Spleen (tissue), 11 donors: ENCODE measurements at regions not wholly inside any gene's neighbourhood (a gene's known extent, or its start where the extent isn't known, plus 50 kb on each side); places are given as distances from the start of the nearest gene placed in this dataset.

Experiments used
- DNase-seq: peaks from one replicate; pipeline ENCODE4 v3.0.0-alpha.2; 2020
- H3K27ac ChIP-seq, 8 donors: fragments of 200-600 bp; sonication (generic) in 7 of 8; 1 replicate in 4 of 8; 2 replicates in 4 of 8; pipeline versions ENCODE4 v1.5.0 to v1.8.0; 2016 to 2021; ENCODE audit warnings: inconsistent platforms in 4 of 8, mild to moderate bottlenecking in 4 of 8, moderate library complexity in 1 of 8
- H3K27me3 ChIP-seq, 7 donors: fragments of 200-600 bp; sonication (generic) in 6 of 7; replicated peaks in 1 of 7; 1 replicate in 4 of 7; 2 replicates in 3 of 7; pipeline versions ENCODE4 v1.5.0 to v1.8.0; 2016 to 2021; ENCODE audit warnings: inconsistent platforms in 3 of 7, mild to moderate bottlenecking in 1 of 7
- H3K36me3 ChIP-seq, 6 donors: fragments of 200-600 bp; sonication (generic) in 5 of 6; 1 replicate in 4 of 6; 2 replicates in 2 of 6; pipeline versions ENCODE4 v1.5.0 to v1.8.0; 2016 to 2021; ENCODE audit warnings: inconsistent platforms in 2 of 6
- H3K4me1 ChIP-seq, 6 donors: fragments of 200-600 bp; sonication (generic) in 5 of 6; 1 replicate in 3 of 6; 2 replicates in 3 of 6; pipeline versions ENCODE4 v1.5.0 to v1.8.0; 2016 to 2021; ENCODE audit warnings: inconsistent platforms in 3 of 6
- H3K4me3 ChIP-seq, 8 donors: fragments of 200-600 bp; sonication (generic) in 7 of 8; 1 replicate in 4 of 8; 2 replicates in 4 of 8; pipeline versions ENCODE4 v1.5.0 to v1.8.0; 2016 to 2021; ENCODE audit warnings: inconsistent platforms in 4 of 8, mild to moderate bottlenecking in 4 of 8, moderate library complexity in 2 of 8
- H3K9me3 ChIP-seq, 8 donors: fragments of 200-600 bp; sonication (generic) in 7 of 8; 1 replicate in 4 of 8; 2 replicates in 4 of 8; pipeline versions ENCODE4 v1.5.0 to v1.8.0; 2016 to 2021; ENCODE audit warnings: inconsistent platforms in 4 of 8
- CTCF ChIP-seq, 11 experiments: fragments of 200-600 bp in 7 of 11; fragments of 450-650 bp in 4 of 11; sonication (generic) in 4 of 11; IDR thresholded peaks in 8 of 11; conservative IDR thresholded peaks in 3 of 11; 1 replicate in 7 of 11; 2 replicates in 4 of 11; pipeline versions ENCODE4 v1.4.0 to v1.8.0; 2016 to 2021; ENCODE audit warnings: antibody characterized with exemption in 11 of 11, inconsistent platforms in 4 of 11, mild to moderate bottlenecking in 1 of 11
- POLR2A ChIP-seq, 3 donors: fragments of 450-650 bp; IDR thresholded peaks; one replicate each; pipeline ENCODE4 v1.5.1; 2017; ENCODE audit warnings: antibody characterized with exemption in 3 of 3, mild to moderate bottlenecking in 1 of 3
- POLR2AphosphoS5 ChIP-seq, 3 donors: sonication (generic); formaldehyde crosslinking; IDR thresholded peaks; one replicate each; pipeline ENCODE4 v1.5.1; 2017; ENCODE audit warnings: antibody characterized with exemption in 3 of 3
- WGBS, 5 donors: extraction: QIAGEN DNeasy Blood & Tissue Kit in 3 of 5; methylation state at CpG; one replicate each; pipeline versions ENCODE4 v1.1.5 to v1.1.7; 2013 to 2018; 5-methylcytosine and 5-hydroxymethylcytosine counted together
- intact Hi-C: fragments of 100-400 bp; cut with DNase I; formaldehyde crosslinking; loops from one replicate; pipeline ENCODE4 v1.15.0; 2023; ENCODE audit warnings: low total_unique reads
- donor health status: healthy with polysubstance abuse.
- donor health status: DM: no; HTN: no; CAD: no; lungs with moderate emphysema.
- donor health status: DM: no; HTN: no; CAD: no.
- donor health status: Bipolar disorder and iron deficiency.
- donor health status: healthy.
- donor health status: DM: no; HTN: no; CAD: no.
- donor health status: DM: yes; HTN: yes; CAD: no.

- H3K27me3 ChIP-seq: no peaks in the 10 kb centered on the region
- WGBS, 5 donors: 85 to 92% (median 90%) methylated on average over 3 of the region's 3 CpGs
Measured at GRCh38 chr3:72192572-72192971, 407.6 kb upstream of the PROK2 start.

GRCh38 chr3:72191209-72191960, 406.4 kb upstream of the PROK2 start:
- intact Hi-C loops: no loop called here
- H3K27me3 ChIP-seq: no peaks in the 10 kb centered on the region
- H3K4me3 ChIP-seq: no peak overlapping the region
- H3K27ac ChIP-seq: no peak overlapping the region
- H3K36me3 ChIP-seq: no peaks in the 10 kb centered on the region
- H3K4me1 ChIP-seq: peaks cover 2 to 10% (median 5%) of the 10 kb centered on the region in 6 donors
- DNase-seq: no peak
- peaks cover 0 to 14% (median 7%) of the 10 kb centered on the region in 8 donors for H3K9me3 ChIP-seq
- 77 to 93% (median 89%) methylated on average over 4 of the region's 4 CpGs for WGBS, 5 donors
- TF ChIP-seq POLR2AphosphoS5 (IDR thresholded peaks at IDR 0.05) (no peak), CTCF (IDR thresholded peaks at IDR 0.05 in 8 of 11, conservative IDR thresholded peaks at IDR 0.05 in 3 of 11) (no peak), POLR2A (IDR thresholded peaks at IDR 0.05) (no peak)

More at GRCh38 chr3:72192572-72192971, 407.6 kb upstream of the PROK2 start:
- peaks cover 0 to 14% (median 7%) of the 10 kb centered on the region in 8 donors for H3K9me3 ChIP-seq
- no peak for DNase-seq
- H3K4me3 ChIP-seq: no peak overlapping the region
- intact Hi-C loops: no loop called here
- H3K27ac ChIP-seq: no peak overlapping the region
- TF ChIP-seq CTCF (IDR thresholded peaks at IDR 0.05 in 8 of 11, conservative IDR thresholded peaks at IDR 0.05 in 3 of 11) (no peak), POLR2AphosphoS5 (IDR thresholded peaks at IDR 0.05) (no peak)
- H3K36me3 ChIP-seq: no peaks in the 10 kb centered on the region
- no peaks in the 10 kb centered on the region for H3K4me1 ChIP-seq

GRCh38 chr3:72190050-72190449, 405.1 kb upstream of the PROK2 start:
- Histone ChIP-seq H3K9me3 (peaks cover 0 to 14% (median 7%) of the 10 kb centered on the region in 8 donors), H3K36me3 (no peaks in the 10 kb centered on the region), H3K4me1 (peaks cover 5 to 19% (median 15%) of the 10 kb centered on the region in 6 donors), H3K27me3 (no peaks in the 10 kb centered on the region), H3K4me3 (no peak overlapping the region), H3K27ac (no peak overlapping the region)
- intact Hi-C loops: no loop called here
- no peak for DNase-seq
- TF ChIP-seq CTCF (IDR thresholded peaks at IDR 0.05 in 8 of 11, conservative IDR thresholded peaks at IDR 0.05 in 3 of 11) (no peak), POLR2AphosphoS5 (IDR thresholded peaks at IDR 0.05) (no peak), POLR2A (IDR thresholded peaks at IDR 0.05) (no peak)
- 86 to 94% (median 88%) methylated on average over 5 of the region's 5 CpGs for WGBS, 5 donors

GRCh38 chr3:72189339-72189738, 404.4 kb upstream of the PROK2 start:
- intact Hi-C loops: no loop called here
- H3K4me3 ChIP-seq: no peak overlapping the region
- H3K4me1 ChIP-seq: peaks cover 5 to 19% (median 15%) of the 10 kb centered on the region in 6 donors
- no peak for TF ChIP-seq CTCF (IDR thresholded peaks at IDR 0.05 in 8 of 11, conservative IDR thresholded peaks at IDR 0.05 in 3 of 11)
- TF ChIP-seq POLR2AphosphoS5 (IDR thresholded peaks at IDR 0.05): no peak
- no peak for TF ChIP-seq POLR2A (IDR thresholded peaks at IDR 0.05)
- no peaks in the 10 kb centered on the region for H3K27me3 ChIP-seq
- H3K36me3 ChIP-seq: no peaks in the 10 kb centered on the region
- H3K9me3 ChIP-seq: peaks cover 0 to 14% (median 7%) of the 10 kb centered on the region in 8 donors
- WGBS, 5 donors: 74 to 90% (median 83%) methylated on average over 3 of the region's 3 CpGs
- no peak overlapping the region for H3K27ac ChIP-seq
- no peak for DNase-seq
